Endothelial cell of umbilical vein (primary cell): ENCODE measurements at regions not wholly inside any gene's neighbourhood (a gene's known extent, or its start where the extent isn't known, plus 50 kb on each side); places are given as distances from the start of the nearest gene placed in this dataset.

ENCODE experiments used
- BruUV-seq: library from RNA; stranded (reverse); fragments of 400-500 nt; replicated peaks from 2 replicates; lab custom pipeline; 2021; lab: Mats Ljungman, UMichigan
- CTCF ChIA-PET: fragments of 300-600, 350-600 bp; sonication (Branson Sonifier 250); formaldehyde crosslinking; loops from one replicate; lab custom pipeline; 2021; ENCODE audit warnings: antibody characterized with exemption, inconsistent platforms; lab: Charles Lee
- POLR2A ChIA-PET: fragments of 300-600, 350-600 bp; sonication (Branson Sonifier 250); formaldehyde crosslinking; loops from one replicate; lab custom pipeline; 2021; ENCODE audit warnings: antibody characterized with exemption, inconsistent platforms; lab: Charles Lee
- DNase-seq: peaks from one replicate; pipeline ENCODE4 v3.0.0-alpha.2; 2011; ENCODE audit warnings: low read depth, low spot score
- FAIRE-seq: peaks from 2 replicates; lab custom pipeline; 2011; peaks lifted over from hg19 to GRCh38; lab: Jason Lieb, UNC
- H2AFZ ChIP-seq: 2 replicates; pipeline ENCODE4 v1.6.0; 2012; ENCODE audit warnings: low read depth, low read length, control low read depth, inconsistent platforms
- H3K27ac ChIP-seq: 2 replicates; pipeline ENCODE4 v1.5.1; 2011; ENCODE audit warnings: low read depth, mild to moderate bottlenecking, control low read depth, low read length, moderate library complexity; ENCODE audit not compliant: insufficient read depth
- H3K27me3 ChIP-seq, 2 experiments: 2 replicates each; pipeline versions ENCODE4 v1.6.0 to v1.6.1; 2011; ENCODE audit warnings: low read length in 2 of 2, mixed read lengths in 1 of 2; ENCODE audit not compliant: control insufficient read depth in 2 of 2, insufficient read depth in 2 of 2
- H3K36me3 ChIP-seq, 2 experiments: 2 replicates in 1 of 2; 3 replicates in 1 of 2; pipeline ENCODE4 v1.5.1; 2011; ENCODE audit warnings: low read length in 2 of 2, mild to moderate bottlenecking in 1 of 2, moderate library complexity in 1 of 2; ENCODE audit not compliant: control insufficient read depth in 2 of 2, insufficient read depth in 2 of 2; ENCODE audit errors: extremely low read depth in 1 of 2
- H3K4me1 ChIP-seq: 3 replicates; pipeline ENCODE4 v1.5.1; 2011; ENCODE audit warnings: mild to moderate bottlenecking, low read length; ENCODE audit not compliant: control insufficient read depth, insufficient read depth; ENCODE audit errors: extremely low read depth
- H3K4me2 ChIP-seq: 2 replicates; pipeline ENCODE4 v1.6.1; 2011; ENCODE audit warnings: low read length, control low read depth, mixed read lengths; ENCODE audit not compliant: insufficient read depth
- H3K4me3 ChIP-seq, 3 experiments: fragments of 200-600 bp in 1 of 3; sonication (generic), shearing (Covaris generic) in 1 of 3; replicated peaks in 1 of 3; 2 replicates each; pipeline ENCODE4 v1.5.1; 2011 to 2016; ENCODE audit warnings: control low read depth in 3 of 3, low read length in 3 of 3, mild to moderate bottlenecking in 2 of 3, inconsistent platforms in 1 of 3, low read depth in 1 of 3, moderate library complexity in 1 of 3; ENCODE audit not compliant: insufficient read depth in 1 of 3
- H3K79me2 ChIP-seq: 2 replicates; pipeline ENCODE4 v1.6.0; 2012; ENCODE audit warnings: low read length, inconsistent platforms; ENCODE audit not compliant: control insufficient read depth, insufficient read depth
- H3K9ac ChIP-seq: replicated peaks from 2 replicates; pipeline ENCODE3; 2011; ENCODE audit warnings: low read length, control low read depth; ENCODE audit not compliant: insufficient read depth; ENCODE audit errors: extremely low read depth
- H3K9me1 ChIP-seq: replicated peaks from 3 replicates; pipeline ENCODE4 v1.6.0; 2011; ENCODE audit warnings: mild to moderate bottlenecking, low read length; ENCODE audit not compliant: control insufficient read depth, insufficient read depth; ENCODE audit errors: extremely low read depth
- H3K9me3 ChIP-seq: replicated peaks from 2 replicates; pipeline ENCODE4 v1.5.1; 2012; ENCODE audit warnings: low read length, inconsistent platforms; ENCODE audit not compliant: control insufficient read depth, insufficient read depth
- H4K20me1 ChIP-seq: replicated peaks from 2 replicates; pipeline ENCODE3; 2011; ENCODE audit warnings: mild to moderate bottlenecking, low read length; ENCODE audit not compliant: control insufficient read depth, insufficient read depth; ENCODE audit errors: extremely low read depth
- CTCF ChIP-seq, 2 donors: IDR thresholded peaks; 1 replicate in 1 of 2; 2 replicates in 1 of 2; pipeline ENCODE4 v1.5.1; 2011; ENCODE audit warnings: low read length in 2 of 2, mild to moderate bottlenecking in 2 of 2, moderate library complexity in 2 of 2, control low read depth in 1 of 2, inconsistent platforms in 1 of 2, low read depth in 1 of 2; ENCODE audit not compliant: insufficient read depth in 1 of 2; ENCODE audit errors: extremely low read depth in 1 of 2
- EZH2 ChIP-seq: IDR thresholded peaks from 2 replicates; pipeline ENCODE4 v1.6.1; 2012; ENCODE audit warnings: borderline replicate concordance, low read depth, mild to moderate bottlenecking, moderate library complexity, low read length, inconsistent platforms; ENCODE audit not compliant: severe bottlenecking
- FOS ChIP-seq: IDR thresholded peaks from 2 replicates; pipeline ENCODE4 v1.6.1; 2011; ENCODE audit warnings: mild to moderate bottlenecking, low read length, moderate library complexity, borderline replicate concordance; ENCODE audit not compliant: insufficient read depth
- GATA2 ChIP-seq: IDR thresholded peaks from 2 replicates; pipeline ENCODE4 v1.7.0; 2011; ENCODE audit warnings: low read depth, mild to moderate bottlenecking, moderate library complexity, mixed read lengths, low read length; ENCODE audit not compliant: insufficient read length, insufficient read depth
- JUN ChIP-seq: IDR thresholded peaks from 2 replicates; pipeline ENCODE4 v1.6.1; 2011; ENCODE audit warnings: borderline replicate concordance, low read depth; ENCODE audit not compliant: insufficient read length, insufficient read depth
- MAX ChIP-seq: IDR thresholded peaks from 2 replicates; pipeline ENCODE4 v1.6.1; 2011; ENCODE audit not compliant: insufficient read depth, insufficient read length
- MYC ChIP-seq: IDR thresholded peaks from one replicate; pipeline ENCODE4 v1.6.1; 2011; ENCODE audit warnings: mild to moderate bottlenecking, low read depth, low read length
- POLR2A ChIP-seq: IDR thresholded peaks from 2 replicates; pipeline ENCODE4 v1.6.1; 2012; ENCODE audit warnings: low read depth, mild to moderate bottlenecking, control low read depth, low read length
- POLR2AphosphoS5 ChIP-seq: IDR thresholded peaks from 2 replicates; pipeline ENCODE4 v1.6.1; 2012; ENCODE audit warnings: low read depth, mild to moderate bottlenecking, control low read depth, low read length, moderate library complexity; ENCODE audit not compliant: insufficient read depth
- dilution Hi-C: fragments of 300-500 bp; cut with MboI; formaldehyde crosslinking; loops from one replicate; pipeline ENCODE4 v1.15.0; 2019; ENCODE audit warnings: low sequenced_read_pairs; ENCODE audit not compliant: extremely low pct_ligation_motif_present
- intact Hi-C: fragments of 100-400 bp; cut with micrococcal nuclease; formaldehyde crosslinking; loops from one replicate; pipeline ENCODE4 v1.10.0; 2022

- H3K4me1 ChIP-seq: no peaks in the 10 kb centered on the region
- no TSS peak for BruUV-seq
- no peak overlapping the region for H3K27ac ChIP-seq
- H3K4me3 ChIP-seq: no peak overlapping the region
- FAIRE-seq (no peak), DNase-seq (no peak)
- H3K9ac ChIP-seq: no peak overlapping the region
- no peaks in the 10 kb centered on the region for H4K20me1 ChIP-seq
- H2AFZ ChIP-seq: no peak overlapping the region
- intact Hi-C loops (no loop called here), dilution Hi-C loops (no loop called here)
- H3K36me3 ChIP-seq: no peaks in the 10 kb centered on the region
- H3K79me2 ChIP-seq: no peaks in the 10 kb centered on the region
- no peak overlapping the region for H3K4me2 ChIP-seq
- POLR2A ChIA-PET: no interaction called here
- CTCF ChIA-PET: no interaction called here
- no peaks in the 10 kb centered on the region for H3K27me3 ChIP-seq
- TF ChIP-seq POLR2AphosphoS5 (no peak), JUN (no peak), MYC (no peak)
- H3K9me1 ChIP-seq: no peaks in the 10 kb centered on the region
- no peaks in the 10 kb centered on the region for H3K9me3 ChIP-seq
Measured at GRCh38 chr12:105598031-105598430, 267.5 kb downstream of the C12orf75 start.

- no peaks in the 10 kb centered on the region for H4K20me1 ChIP-seq
- no peaks in the 10 kb centered on the region for H3K4me1 ChIP-seq
- H3K4me2 ChIP-seq: no peak overlapping the region
- H3K27ac ChIP-seq: no peak overlapping the region
- CTCF ChIA-PET: interaction anchor here (0.7 to 2.2 kb wide), 6 partner anchors 10 to 605 kb away, joined by 3 to 7 read pairs (median 4); no protein-coding TSS in a partner anchor
- H3K4me3 ChIP-seq: no peak overlapping the region
- H3K9ac ChIP-seq: no peak overlapping the region
- no peak overlapping the region for H2AFZ ChIP-seq
- H3K36me3 ChIP-seq: no peaks in the 10 kb centered on the region
- H3K27me3 ChIP-seq: no peaks in the 10 kb centered on the region
- DNase-seq (no peak), FAIRE-seq (no peak)
- TF ChIP-seq GATA2 (no peak), MYC (no peak), EZH2 (no peak), CTCF (IDR thresholded peaks at IDR 0.05; ENCODE audit: extremely low read depth in 1 of 2, insufficient read depth in 1 of 2, low read depth in 1 of 2, low read length in 2 of 2) (no peak), POLR2AphosphoS5 (no peak), POLR2A (no peak), FOS (no peak), JUN (no peak), MAX (no peak)
- BruUV-seq: no TSS peak
- H3K9me3 ChIP-seq: no peaks in the 10 kb centered on the region
- POLR2A ChIA-PET: no interaction called here
- H3K79me2 ChIP-seq: no peaks in the 10 kb centered on the region
- intact Hi-C loops: no loop called here
- no peaks in the 10 kb centered on the region for H3K9me1 ChIP-seq
- dilution Hi-C loops: no loop called here
Measured at GRCh38 chr12:105600911-105601545, 270.5 kb downstream of the C12orf75 start.
